ENCODE measurements at regions not wholly inside any gene's neighbourhood (a gene's known extent, or its start where the extent isn't known, plus 50 kb on each side); places are given as distances from the start of the nearest gene placed in this dataset.

GRCh38 chr5:67380431-67380830, 183.8 kb upstream of the CD180 start (continued):
- TF ChIP-seq ZNF281 (CRISPR knock-in tag; IDR thresholded peaks at IDR 0.05), result no peak
- TF ChIP-seq PREB (CRISPR knock-in tag; IDR thresholded peaks at IDR 0.05; ENCODE audit: borderline replicate concordance), result no peak
- no peak for TF ChIP-seq ZNF232 (CRISPR knock-in tag; IDR thresholded peaks at IDR 0.05)
- no peak for TF ChIP-seq EMX1 (CRISPR knock-in tag; IDR thresholded peaks at IDR 0.05)
- no peak for TF ChIP-seq FOXP1 (CRISPR knock-in tag; IDR thresholded peaks at IDR 0.05; ENCODE audit: borderline replicate concordance)
- no peak for TF ChIP-seq ERG (CRISPR knock-in tag; IDR thresholded peaks at IDR 0.05)
- TF ChIP-seq ZNF219 (CRISPR knock-in tag; IDR thresholded peaks at IDR 0.05; ENCODE audit: borderline replicate concordance), result no peak
- TF ChIP-seq MLX (CRISPR knock-in tag; IDR thresholded peaks at IDR 0.05), result no peak
- TF ChIP-seq ATF3 (CRISPR knock-in tag; conservative IDR thresholded peaks at IDR 0.05), result no peak
- no peak for TF ChIP-seq SMAD4 (CRISPR knock-in tag; IDR thresholded peaks at IDR 0.05)
- no peak for TF ChIP-seq ATF2 (CRISPR knock-in tag; IDR thresholded peaks at IDR 0.05; ENCODE audit: borderline replicate concordance, low read depth)

- H3K27ac Mint-ChIP-seq, result no peak overlapping the region
- H3K9me3 Mint-ChIP-seq, result peaks cover 18% of the 10 kb centered on the region
- POLR2A ChIA-PET, result no interaction called here
- H3K4me3 Mint-ChIP-seq, result no peak overlapping the region
- CTCF ChIA-PET, result interaction anchor here (1.4 kb wide), 1 partner anchor 873 kb away, joined by 4 read pairs; no protein-coding TSS in a partner anchor
- no peaks in the 10 kb centered on the region for H3K36me3 Mint-ChIP-seq
- no peaks in the 10 kb centered on the region for H3K4me1 Mint-ChIP-seq
- no peak for DNase-seq (ENCODE audit: low spot score)
- no peaks in the 10 kb centered on the region for H3K27me3 Mint-ChIP-seq (ENCODE audit: low read depth)
- no peak for ATAC-seq
- no peak for TF ChIP-seq MAX (CRISPR knock-in tag; IDR thresholded peaks at IDR 0.05)
- no peak for TF ChIP-seq FOXJ3 (CRISPR knock-in tag; IDR thresholded peaks at IDR 0.05; ENCODE audit: borderline replicate concordance)
- no peak for TF ChIP-seq OVOL2 (CRISPR knock-in tag; IDR thresholded peaks at IDR 0.05; ENCODE audit: borderline replicate concordance)
- no peak for TF ChIP-seq NFE2L1 (CRISPR knock-in tag; IDR thresholded peaks at IDR 0.05)
- no peak for TF ChIP-seq KAT7 (CRISPR knock-in tag; IDR thresholded peaks at IDR 0.05; ENCODE audit: borderline replicate concordance)
- no peak for TF ChIP-seq EMX1 (CRISPR knock-in tag; IDR thresholded peaks at IDR 0.05)
- TF ChIP-seq E2F1 (CRISPR knock-in tag; IDR thresholded peaks at IDR 0.05), result no peak
- no peak for TF ChIP-seq FOXK1 (CRISPR knock-in tag; IDR thresholded peaks at IDR 0.05)
- TF ChIP-seq STAT6 (CRISPR knock-in tag; conservative IDR thresholded peaks at IDR 0.05; ENCODE audit: low read depth), result no peak
- no peak for TF ChIP-seq NR2C2 (CRISPR knock-in tag; IDR thresholded peaks at IDR 0.05)
- no peak for TF ChIP-seq ZNF671 (CRISPR knock-in tag; IDR thresholded peaks at IDR 0.05)
- TF ChIP-seq CREB1 (CRISPR knock-in tag; IDR thresholded peaks at IDR 0.05), result no peak
- no peak for TF ChIP-seq E2F5 (CRISPR knock-in tag; IDR thresholded peaks at IDR 0.05)
- no peak for TF ChIP-seq ZBTB21 (CRISPR knock-in tag; IDR thresholded peaks at IDR 0.05; ENCODE audit: borderline replicate concordance)
Measured at GRCh38 chr5:67379753-67380152, 183.2 kb upstream of the CD180 start.

Measured in WTC11 (cell line).